Mesenteric fat pad (tissue), 1 donor: ENCODE measurements at regions not wholly inside any gene's neighbourhood (a gene's known extent, or its start where the extent isn't known, plus 50 kb on each side); places are given as distances from the start of the nearest gene placed in this dataset.

Experiments used
- DNase-seq: peaks from one replicate; pipeline ENCODE4 v3.0.0-alpha.2; 2020; ENCODE audit warnings: low spot score
- donor health status: DM: yes; HTN: yes; CAD: no.

GRCh38 chr6:90860822-90861601 lies 274.1 kb upstream of the MAP3K7 start:
- no peak for DNase-seq

- no peak for DNase-seq
Observed at GRCh38 chr6:90859612-90860011, 272.7 kb upstream of the MAP3K7 start.

GRCh38 chr6:90859056-90859455 lies 272.2 kb upstream of the MAP3K7 start:
- no peak for DNase-seq

- DNase-seq, result no peak
Observed at GRCh38 chr6:90849686-90850085, 262.8 kb upstream of the MAP3K7 start.

GRCh38 chr6:90846824-90847223 lies 260.0 kb upstream of the MAP3K7 start:
- DNase-seq, result no peak

- no peak for DNase-seq
Observed at GRCh38 chr6:90835596-90836212, 248.8 kb upstream of the MAP3K7 start.

GRCh38 chr6:90829311-90829710 lies 242.4 kb upstream of the MAP3K7 start:
- no peak for DNase-seq

- no peak for DNase-seq
Observed at GRCh38 chr6:90820436-90820835, 233.6 kb upstream of the MAP3K7 start.

- no peak for DNase-seq
Observed at GRCh38 chr6:90819483-90819882, 232.6 kb upstream of the MAP3K7 start.

GRCh38 chr6:90818163-90818562 lies 231.3 kb upstream of the MAP3K7 start:
- DNase-seq, result no peak

- no peak for DNase-seq
Observed at GRCh38 chr6:90816764-90817163, 229.9 kb upstream of the MAP3K7 start.

GRCh38 chr6:90811596-90812226 lies 224.8 kb upstream of the MAP3K7 start:
- DNase-seq, result no peak

- DNase-seq, result no peak
Observed at GRCh38 chr6:90809035-90809434, 222.2 kb upstream of the MAP3K7 start.

- DNase-seq, result no peak
Observed at GRCh38 chr6:90807791-90808701, 221.2 kb upstream of the MAP3K7 start.

GRCh38 chr6:90805619-90806155 lies 218.8 kb upstream of the MAP3K7 start:
- no peak for DNase-seq

GRCh38 chr6:90803956-90804355 lies 217.1 kb upstream of the MAP3K7 start:
- no peak for DNase-seq

- DNase-seq, result no peak
Observed at GRCh38 chr6:90795078-90795477, 208.2 kb upstream of the MAP3K7 start.

- no peak for DNase-seq
Observed at GRCh38 chr6:90793771-90794170, 206.9 kb upstream of the MAP3K7 start.

- DNase-seq, result no peak
Observed at GRCh38 chr6:90790696-90791095, 203.8 kb upstream of the MAP3K7 start.

GRCh38 chr6:90790058-90790457 lies 203.2 kb upstream of the MAP3K7 start:
- DNase-seq, result no peak

- no peak for DNase-seq
Observed at GRCh38 chr6:90788781-90789180, 201.9 kb upstream of the MAP3K7 start.
